ENCODE measurements at regions not wholly inside any gene's neighbourhood (a gene's known extent, or its start where the extent isn't known, plus 50 kb on each side); places are given as distances from the start of the nearest gene placed in this dataset.

GRCh38 chr15:46808834-46809233 is 908.5 kb upstream of the SEMA6D start:
- no peaks in the 10 kb centered on the region for H3K36me3 Mint-ChIP-seq (ENCODE audit: low read depth)
- Histone ChIP-seq H3K9ac (ENCODE audit: extremely low read depth, low read length, poor library complexity, severe bottlenecking) (no peak overlapping the region), H3K4me3 (ENCODE audit: low read length) (no peak overlapping the region), H3K27me3 (ENCODE audit: control insufficient read depth, insufficient read depth, low read length, poor library complexity, severe bottlenecking) (no peaks in the 10 kb centered on the region), H3K4me1 (ENCODE audit: control insufficient read depth, insufficient read depth, low read length) (no peaks in the 10 kb centered on the region), H3K36me3 (ENCODE audit: control insufficient read depth, insufficient read depth, low read length) (no peaks in the 10 kb centered on the region), H3K9me3 (ENCODE audit: control insufficient read depth, low read length) (no peaks in the 10 kb centered on the region), H3K27ac (ENCODE audit: low read depth, low read length) (no peak overlapping the region)
- no peaks in the 10 kb centered on the region for H3K27me3 Mint-ChIP-seq (ENCODE audit: insufficient read depth)
- no peak for DNase-seq
- WGBS, 2 experiments (ENCODE audit: insufficient coverage in 1 of 2, insufficient read length in 1 of 2), result 94 to 100% methylated on average over 1 of the region's 1 CpG
- H3K27ac Mint-ChIP-seq, result no peak overlapping the region
- H3K4me1 Mint-ChIP-seq, result peaks cover 4% of the 10 kb centered on the region
- no peak for TF ChIP-seq CTCF (conservative IDR thresholded peaks at IDR 0.05)
- H3K4me3 Mint-ChIP-seq, result no peak overlapping the region
- no peaks in the 10 kb centered on the region for H3K9me3 Mint-ChIP-seq

GRCh38 chr15:46815240-46815639 is 902.1 kb upstream of the SEMA6D start:
- Histone ChIP-seq H3K36me3 (ENCODE audit: control insufficient read depth, insufficient read depth, low read length) (no peaks in the 10 kb centered on the region), H3K9ac (ENCODE audit: extremely low read depth, low read length, poor library complexity, severe bottlenecking) (no peak overlapping the region), H3K4me3 (ENCODE audit: low read length) (no peak overlapping the region), H3K27ac (ENCODE audit: low read depth, low read length) (no peak overlapping the region), H3K9me3 (ENCODE audit: control insufficient read depth, low read length) (no peaks in the 10 kb centered on the region), H3K27me3 (ENCODE audit: control insufficient read depth, insufficient read depth, low read length, poor library complexity, severe bottlenecking) (no peaks in the 10 kb centered on the region), H3K4me1 (ENCODE audit: control insufficient read depth, insufficient read depth, low read length) (no peaks in the 10 kb centered on the region)
- H3K4me1 Mint-ChIP-seq, result peaks cover 7% of the 10 kb centered on the region
- WGBS, 2 experiments (ENCODE audit: insufficient coverage in 1 of 2, insufficient read length in 1 of 2), result 88 to 100% methylated on average over 1 to 4 of the region's 4 CpGs
- TF ChIP-seq CTCF (conservative IDR thresholded peaks at IDR 0.05), result no peak
- H3K27ac Mint-ChIP-seq, result no peak overlapping the region
- no peak overlapping the region for H3K4me3 Mint-ChIP-seq
- H3K9me3 Mint-ChIP-seq, result no peaks in the 10 kb centered on the region
- H3K36me3 Mint-ChIP-seq (ENCODE audit: low read depth), result no peaks in the 10 kb centered on the region
- H3K27me3 Mint-ChIP-seq (ENCODE audit: insufficient read depth), result peaks cover 17% of the 10 kb centered on the region
- no peak for DNase-seq

GRCh38 chr15:46815765-46816164 is 901.5 kb upstream of the SEMA6D start:
- no peak overlapping the region for H3K27ac ChIP-seq (ENCODE audit: low read depth, low read length)
- H3K9me3 ChIP-seq (ENCODE audit: control insufficient read depth, low read length), result no peaks in the 10 kb centered on the region
- H3K4me3 ChIP-seq (ENCODE audit: low read length), result no peak overlapping the region
- no peaks in the 10 kb centered on the region for H3K36me3 ChIP-seq (ENCODE audit: control insufficient read depth, insufficient read depth, low read length)
- H3K9ac ChIP-seq (ENCODE audit: extremely low read depth, low read length, poor library complexity, severe bottlenecking), result no peak overlapping the region
- no peaks in the 10 kb centered on the region for H3K9me3 Mint-ChIP-seq
- TF ChIP-seq CTCF (conservative IDR thresholded peaks at IDR 0.05), result no peak
- no peaks in the 10 kb centered on the region for H3K27me3 ChIP-seq (ENCODE audit: control insufficient read depth, insufficient read depth, low read length, poor library complexity, severe bottlenecking)
- WGBS, 2 experiments (ENCODE audit: insufficient coverage in 1 of 2, insufficient read length in 1 of 2), result 80% methylated on average over 1 of the region's 1 CpG; no CpG with 5 or more reads in 1 of the 2 experiments
- peaks cover 17% of the 10 kb centered on the region for H3K27me3 Mint-ChIP-seq (ENCODE audit: insufficient read depth)
- no peaks in the 10 kb centered on the region for H3K4me1 ChIP-seq (ENCODE audit: control insufficient read depth, insufficient read depth, low read length)
- no peak overlapping the region for H3K27ac Mint-ChIP-seq
- no peak for DNase-seq
- no peaks in the 10 kb centered on the region for H3K36me3 Mint-ChIP-seq (ENCODE audit: low read depth)
- H3K4me1 Mint-ChIP-seq, result peaks cover 4% of the 10 kb centered on the region
- no peak overlapping the region for H3K4me3 Mint-ChIP-seq
